GM21515 (cell line): ENCODE measurements at regions not wholly inside any gene's neighbourhood (a gene's known extent, or its start where the extent isn't known, plus 50 kb on each side); places are given as distances from the start of the nearest gene placed in this dataset.

Experiments
- ATAC-seq: cut with Tn5 transposase; IDR thresholded peaks from one replicate; pipeline ENCODE4 v1.9.1; 2021; ENCODE audit not compliant: unreplicated experiment

DNA sequence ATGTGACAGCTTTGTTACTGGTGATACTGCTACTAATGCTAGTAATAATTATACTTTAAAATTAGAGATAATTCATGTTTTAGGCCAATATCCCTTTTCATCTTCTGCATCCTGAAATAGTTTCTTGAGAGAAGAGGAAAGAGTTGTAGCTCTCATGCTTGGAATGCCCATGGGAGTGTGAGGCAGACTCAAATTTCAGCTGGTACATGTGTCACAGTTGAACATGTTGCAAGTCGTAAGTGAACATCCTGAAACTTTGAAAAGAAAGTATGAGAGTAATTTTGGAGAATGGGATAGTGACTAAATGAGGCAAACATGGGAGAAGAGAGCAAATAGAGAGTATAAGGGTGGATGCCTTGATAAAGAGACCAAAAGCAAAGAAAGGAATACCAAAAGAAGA lies 168.0 kb downstream of the TMTC3 start:
- ATAC-seq, result no peak

DNA sequence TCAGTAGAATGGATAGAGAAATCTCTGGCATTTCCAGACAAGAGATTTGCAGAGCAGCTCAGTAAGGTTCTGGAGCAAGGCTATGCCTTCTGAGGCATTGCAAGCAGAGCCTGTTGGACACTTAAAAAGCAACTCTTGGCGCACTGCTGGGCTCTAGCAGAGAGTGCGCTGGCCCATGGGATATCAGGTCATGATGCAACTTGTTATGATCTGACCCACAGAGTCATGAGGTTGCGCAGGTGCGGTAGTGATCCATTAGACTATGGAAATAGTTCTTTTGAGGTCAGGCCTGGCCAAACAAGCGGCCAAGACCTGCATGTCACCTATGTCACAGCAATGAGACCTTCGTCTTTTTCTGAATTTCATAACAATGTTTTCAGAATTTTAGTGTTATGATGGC lies 168.6 kb downstream of the TMTC3 start:
- no peak for ATAC-seq

DNA sequence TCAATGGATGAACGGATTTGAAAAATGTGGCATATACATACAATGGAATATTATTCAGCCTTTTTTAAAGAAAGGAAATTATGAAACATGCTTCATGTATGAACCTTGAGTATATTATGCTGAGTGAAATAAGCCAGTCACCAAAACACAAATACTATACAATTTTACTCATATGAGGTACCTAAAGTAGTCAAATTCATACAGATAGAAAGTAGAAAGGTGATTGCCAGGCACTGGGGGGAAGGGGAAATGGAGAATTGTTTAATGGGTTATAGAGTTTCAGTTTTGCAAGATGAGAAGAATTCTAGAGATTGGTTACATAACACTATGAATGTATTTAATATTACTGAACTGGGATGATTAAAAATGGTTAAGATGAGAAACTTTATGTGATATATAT lies 171.4 kb downstream of the TMTC3 start:
- no peak for ATAC-seq

- ATAC-seq, result no peak
Observed at GRCh38 chr12:88314706-88315105, 172.6 kb downstream of the TMTC3 start.

DNA sequence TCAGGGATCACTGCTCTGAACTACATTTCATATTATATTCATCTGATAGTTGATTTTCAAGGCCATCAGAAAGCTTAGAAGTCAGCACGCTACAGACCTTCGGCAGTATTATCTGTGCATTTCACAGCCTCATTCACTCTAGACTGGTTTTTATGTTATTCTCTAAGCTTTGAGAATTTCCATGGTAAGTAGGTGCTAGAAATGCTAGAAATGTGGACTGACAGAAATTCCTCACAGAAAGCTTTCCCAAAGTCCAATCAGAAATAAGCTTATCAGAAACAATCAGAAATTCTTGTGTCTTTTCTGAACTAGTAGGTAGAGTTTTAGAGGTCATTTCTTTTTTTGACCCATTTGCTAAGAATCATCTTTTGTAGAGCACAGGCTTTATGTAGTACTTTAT lies 176.6 kb downstream of the TMTC3 start:
- ATAC-seq, result no peak

- no peak for ATAC-seq
Observed at GRCh38 chr12:88325076-88325815, 183.1 kb downstream of the TMTC3 start.

DNA sequence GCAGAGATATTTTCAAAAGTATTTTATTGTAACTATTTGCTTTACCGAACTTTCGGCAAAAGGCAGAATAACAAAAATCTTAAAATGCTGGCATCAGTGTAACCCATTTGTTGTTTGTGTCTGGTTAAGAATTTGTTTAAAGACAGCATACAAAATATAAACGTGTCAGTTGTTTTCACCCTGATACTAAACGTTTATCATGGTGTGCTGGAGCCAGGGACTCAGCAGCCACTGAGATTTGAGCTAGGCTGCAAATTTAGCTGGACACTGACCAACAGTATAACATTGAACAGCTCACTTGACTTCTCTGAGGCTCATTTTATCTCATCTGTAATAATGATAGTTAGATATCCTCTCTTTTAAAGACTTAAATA lies 183.7 kb downstream of the TMTC3 start:
- ATAC-seq, result no peak

DNA sequence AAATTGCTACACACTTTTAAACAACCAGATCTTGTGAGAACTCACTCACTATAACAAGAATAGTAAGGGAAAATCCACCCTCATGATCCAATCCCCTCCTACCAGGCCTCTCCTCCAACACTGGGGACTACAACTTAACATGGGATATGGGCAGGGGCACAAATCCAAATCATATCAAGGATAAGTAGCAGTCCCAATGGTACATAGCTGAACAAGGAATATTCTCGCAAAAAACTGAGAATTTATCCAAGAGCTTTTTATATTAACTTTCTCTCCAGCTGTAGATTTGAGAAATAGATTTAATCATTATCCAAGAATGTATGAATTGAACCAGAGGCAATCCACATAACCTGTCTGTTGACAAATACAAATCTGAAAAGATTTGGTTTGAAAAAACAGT lies 185.2 kb downstream of the TMTC3 start:
- no peak for ATAC-seq

DNA sequence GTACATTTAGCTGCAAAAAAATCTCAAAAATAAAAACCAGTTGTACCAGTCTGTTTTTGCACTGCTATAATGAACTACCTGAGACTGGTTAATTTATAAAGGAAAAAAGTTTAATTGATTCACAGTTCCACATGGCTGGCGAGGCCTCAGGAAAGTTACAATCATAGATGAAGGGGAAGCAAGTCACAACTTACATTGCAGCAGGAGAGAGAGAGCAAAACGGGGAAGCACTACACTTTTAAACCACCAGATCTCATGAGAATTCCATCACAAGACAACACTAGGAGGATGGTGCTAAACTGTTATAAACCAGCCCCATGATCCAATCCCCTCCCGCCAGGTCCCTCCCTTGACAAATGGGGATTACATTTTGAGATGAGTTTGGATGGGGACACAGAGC lies 186.0 kb downstream of the TMTC3 start:
- no peak for ATAC-seq

DNA sequence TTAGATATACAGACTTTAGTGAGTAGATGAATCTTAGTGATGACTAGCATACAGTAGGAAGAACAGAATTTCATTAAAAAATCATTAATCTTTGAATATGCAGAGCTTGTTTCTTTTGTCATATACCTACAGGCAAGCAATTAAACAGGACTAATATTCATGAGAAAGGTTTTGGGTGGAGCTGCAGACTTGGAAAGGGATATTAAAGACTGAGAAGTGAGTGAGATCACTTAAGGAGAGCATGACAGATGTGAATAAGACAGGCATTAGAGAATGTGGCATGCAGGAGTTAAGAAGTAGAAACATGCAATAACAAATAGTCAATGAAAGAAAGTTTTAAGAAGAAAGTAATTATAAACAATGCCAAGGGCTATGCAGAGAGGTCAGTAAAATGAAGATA lies 187.7 kb downstream of the TMTC3 start:
- no peak for ATAC-seq

- peak; percentile 57 for ATAC-seq
Observed at GRCh38 chr12:88334271-88334670, 192.2 kb downstream of the TMTC3 start.

DNA sequence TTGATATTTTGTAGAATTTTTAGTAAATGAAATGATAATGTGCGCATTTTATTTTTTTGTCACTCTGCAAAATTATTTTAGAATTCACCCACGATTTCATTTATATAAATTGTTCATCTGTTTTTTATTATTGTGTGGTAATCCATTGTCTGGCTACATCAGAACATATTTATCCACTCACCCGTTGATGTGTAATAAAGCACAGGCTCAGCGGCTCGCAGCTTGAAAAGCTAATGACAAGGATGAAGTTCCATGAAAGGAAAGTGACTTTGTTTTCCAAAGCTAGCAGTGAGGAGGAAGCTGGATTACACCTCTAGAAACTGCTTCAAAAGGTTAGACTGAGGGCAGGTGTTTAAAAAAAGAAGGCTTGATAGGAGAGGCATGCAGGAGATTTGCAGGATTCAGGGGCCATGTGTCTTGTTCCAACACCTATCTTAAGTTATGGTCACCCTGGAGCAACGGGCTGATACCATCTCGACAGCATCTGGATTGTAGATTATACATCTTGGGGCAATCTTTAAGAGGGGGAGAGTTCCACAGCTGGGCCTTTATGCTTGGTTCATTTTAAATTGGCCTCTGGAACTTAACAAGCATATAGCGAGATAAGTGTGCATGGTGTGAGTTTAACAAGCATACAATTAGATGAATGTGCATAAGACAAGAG lies 194.1 kb downstream of the TMTC3 start:
- no peak for ATAC-seq

DNA sequence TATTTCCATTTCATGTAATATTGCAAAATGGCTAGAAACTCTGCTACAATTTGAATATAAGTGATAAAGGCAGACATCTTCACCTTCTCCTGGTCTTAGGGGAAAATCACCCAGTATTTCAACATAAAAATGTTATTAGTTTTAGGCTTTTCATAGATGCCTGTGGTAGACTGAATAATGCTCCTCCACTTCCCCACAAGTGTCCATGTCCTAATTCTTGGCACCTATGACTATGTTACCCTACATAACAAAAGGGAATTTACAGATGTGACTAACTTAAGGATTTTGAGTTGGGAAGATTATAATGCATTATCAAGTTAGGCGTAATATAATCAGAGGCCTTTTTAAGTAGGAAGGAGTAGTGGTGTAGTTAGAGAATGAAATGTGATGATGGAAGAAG lies 196.4 kb downstream of the TMTC3 start:
- ATAC-seq, result no peak

GRCh38 chr12:88339254-88339949 lies 197.3 kb downstream of the TMTC3 start:
- no peak for ATAC-seq

GRCh38 chr12:88339966-88340365 lies 197.9 kb downstream of the TMTC3 start:
- no peak for ATAC-seq

GRCh38 chr12:88342251-88342806 lies 200.2 kb downstream of the TMTC3 start:
- no peak for ATAC-seq

- no peak for ATAC-seq
Observed at GRCh38 chr12:88351146-88351545, 209.0 kb downstream of the TMTC3 start.

- ATAC-seq, result no peak
Observed at GRCh38 chr12:88354691-88355090, 212.6 kb downstream of the TMTC3 start.

GRCh38 chr12:88360343-88360742 lies 218.2 kb downstream of the TMTC3 start:
- ATAC-seq, result no peak

DNA sequence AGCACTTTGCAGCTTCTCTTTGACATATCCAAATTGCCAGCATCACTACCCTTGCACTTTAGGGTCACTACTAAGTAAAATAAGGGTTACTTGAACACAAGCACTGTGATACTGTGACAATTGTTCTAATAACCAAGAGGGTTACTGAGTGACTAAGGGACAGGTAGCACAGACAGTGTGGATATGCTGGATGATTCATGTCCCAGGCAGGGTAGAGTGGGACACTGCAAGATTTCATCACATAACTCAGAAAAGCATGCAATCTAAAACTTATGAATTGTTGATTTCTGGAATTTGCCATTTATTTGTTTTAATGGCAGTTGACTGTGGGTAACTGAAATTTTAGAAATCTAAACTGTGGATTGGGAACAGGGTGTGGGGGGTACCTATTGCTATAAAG lies 218.8 kb downstream of the KITLG start:
- no peak for ATAC-seq

DNA sequence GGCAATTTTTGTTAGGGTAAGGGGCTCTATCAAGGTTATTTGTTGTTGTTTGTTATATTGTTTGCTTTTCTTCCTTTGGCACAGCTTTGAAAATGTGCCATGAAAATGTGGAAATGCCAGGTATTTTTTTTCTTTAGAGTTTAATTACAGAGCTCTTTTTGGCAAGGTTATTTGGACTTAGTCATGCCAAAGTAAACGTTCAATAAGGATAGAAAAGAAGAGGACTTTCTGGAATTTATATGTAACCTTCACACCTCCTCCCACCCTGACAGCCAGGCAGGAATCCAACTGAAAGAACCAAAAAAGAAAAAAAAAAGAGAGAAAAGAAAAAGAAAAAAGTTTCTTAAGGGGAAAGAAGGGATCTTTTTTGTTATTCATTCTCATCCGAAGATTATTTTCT lies 217.8 kb downstream of the KITLG start:
- ATAC-seq, result no peak

- no peak for ATAC-seq
Observed at GRCh38 chr12:88365403-88365802, 214.9 kb downstream of the KITLG start.
